Mononuclear cell (primary cell): ENCODE measurements at regions not wholly inside any gene's neighbourhood (a gene's known extent, or its start where the extent isn't known, plus 50 kb on each side); places are given as distances from the start of the nearest gene placed in this dataset.
"Not testable (repeated sequence)": the region's sequence is repeated elsewhere in the genome, so short reads cannot be mapped to it uniquely, and the experiment has no call there.

ENCODE experiments used
- H3K27me3 ChIP-seq: 2 replicates; pipeline ENCODE4 v1.6.0; 2011; ENCODE audit warnings: low read length, control low read depth; ENCODE audit not compliant: insufficient read depth
- H3K4me1 ChIP-seq: 2 replicates; pipeline ENCODE4 v1.5.1; 2011; ENCODE audit warnings: mild to moderate bottlenecking, low read length, control low read depth; ENCODE audit not compliant: insufficient read depth
- H3K4me3 ChIP-seq: 2 replicates; pipeline ENCODE4 v1.5.1; 2011; ENCODE audit warnings: mild to moderate bottlenecking, low read length, moderate library complexity
- H3K9me3 ChIP-seq: 2 replicates; pipeline ENCODE4 v1.5.1; 2011; ENCODE audit warnings: low read depth, mild to moderate bottlenecking, control low read depth, low read length

DNA sequence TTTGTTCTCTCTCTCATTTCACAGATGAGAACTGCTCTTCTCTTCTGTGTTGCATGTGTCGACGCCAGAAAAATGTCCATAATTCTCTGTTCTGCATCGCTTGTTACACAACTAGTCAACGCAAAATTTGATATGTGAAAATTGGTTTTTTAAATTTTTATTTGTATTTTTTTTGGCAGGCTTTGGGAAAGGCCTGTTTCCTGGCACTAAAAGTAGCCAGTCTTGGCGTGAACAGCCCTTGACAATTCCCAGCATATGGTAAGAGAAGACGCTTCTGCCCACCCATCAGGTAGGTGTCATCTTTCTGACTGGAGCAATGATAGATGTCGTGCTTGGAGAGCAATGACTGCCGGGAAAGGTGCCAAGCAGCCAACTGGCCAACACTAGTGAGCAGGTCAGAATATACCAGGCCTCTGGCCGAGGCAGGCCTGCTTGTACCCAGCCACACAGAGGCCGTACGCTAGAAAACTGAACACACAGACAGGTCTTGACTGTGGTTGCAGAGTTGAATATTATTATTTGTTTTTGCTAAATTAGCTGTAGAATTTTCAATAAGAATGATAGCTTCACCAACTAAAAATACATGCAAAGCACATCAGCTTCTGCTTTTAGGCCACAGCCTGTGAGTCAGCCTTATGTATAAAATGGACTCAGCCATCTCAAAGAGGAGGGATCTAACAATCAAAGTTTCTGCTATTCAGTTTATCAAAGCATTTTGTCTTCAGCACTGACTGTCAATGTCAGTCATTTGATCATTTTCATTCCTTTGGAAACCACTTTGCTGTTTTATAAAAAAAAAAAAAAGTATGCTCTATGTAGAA lies 837.5 kb downstream of the MCTP2 start:
- H3K9me3 ChIP-seq = no peaks in the 10 kb centered on the region
- no peak overlapping the region for H3K4me3 ChIP-seq
- H3K4me1 ChIP-seq = no peaks in the 10 kb centered on the region
- H3K27me3 ChIP-seq = no peaks in the 10 kb centered on the region

DNA sequence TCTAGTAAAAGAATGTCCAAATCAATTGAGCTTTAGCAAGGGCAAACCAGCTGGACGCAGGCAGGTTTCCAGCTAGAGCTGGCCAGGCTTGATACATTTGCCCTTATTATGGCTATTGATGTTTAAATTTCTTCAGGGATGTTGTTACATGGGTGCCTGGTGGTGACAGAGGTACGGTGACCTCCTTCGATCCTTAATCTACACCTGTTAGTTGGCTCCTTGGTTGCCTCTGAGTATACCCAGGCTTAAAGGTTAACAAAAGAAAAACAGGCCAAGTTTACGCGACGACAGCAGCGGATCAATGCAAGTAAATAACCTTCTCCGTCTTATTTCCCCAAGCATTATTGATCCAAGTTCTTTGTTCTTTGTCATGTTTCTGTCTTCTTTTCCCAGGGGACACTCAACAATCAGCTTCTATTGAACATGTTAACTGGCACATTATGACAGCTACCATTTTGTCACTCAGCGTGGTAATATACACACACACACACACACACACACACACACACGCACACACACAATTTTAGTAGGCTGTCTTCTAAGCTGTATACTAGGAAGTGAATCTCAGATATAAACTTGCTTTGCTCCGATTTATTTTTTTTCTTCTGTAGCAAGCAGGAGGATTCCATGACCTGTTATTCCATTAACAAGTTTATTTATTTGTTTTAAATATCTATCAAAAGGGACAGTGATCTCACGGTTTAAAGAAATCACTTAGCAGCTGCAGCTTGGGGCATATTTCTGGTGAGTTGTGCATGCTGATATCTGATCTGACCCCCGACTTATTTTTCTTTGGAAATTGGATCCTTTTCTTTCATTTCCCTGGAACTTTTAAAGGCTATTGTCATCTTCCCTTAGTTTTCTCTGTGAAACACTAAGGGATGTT lies 844.7 kb downstream of the MCTP2 start:
- H3K4me3 ChIP-seq = no peak overlapping the region
- H3K9me3 ChIP-seq = no peaks in the 10 kb centered on the region
- no peaks in the 10 kb centered on the region for H3K4me1 ChIP-seq
- H3K27me3 ChIP-seq = no peaks in the 10 kb centered on the region

DNA sequence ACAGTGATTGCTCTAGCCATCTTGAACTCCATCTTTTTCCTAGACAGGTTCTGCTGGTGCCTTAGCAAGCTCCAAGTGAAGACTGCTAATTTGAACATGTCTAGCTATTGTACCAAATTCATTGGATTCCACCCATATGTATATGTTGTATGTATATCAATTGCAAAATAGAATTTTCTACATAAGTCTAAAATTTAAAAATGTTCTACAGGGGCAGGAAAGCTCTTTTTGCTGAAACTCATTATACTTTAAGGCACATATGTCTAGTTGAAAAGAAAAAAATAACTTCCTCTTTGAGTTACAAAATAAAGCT lies 845.3 kb downstream of the MCTP2 start:
- H3K9me3 ChIP-seq = no peaks in the 10 kb centered on the region
- H3K27me3 ChIP-seq = no peaks in the 10 kb centered on the region
- no peaks in the 10 kb centered on the region for H3K4me1 ChIP-seq
- H3K4me3 ChIP-seq = no peak overlapping the region

GRCh38 chr15:95078003-95078402 lies 846.6 kb downstream of the MCTP2 start:
- no peak overlapping the region for H3K4me3 ChIP-seq
- H3K9me3 ChIP-seq = no peaks in the 10 kb centered on the region
- H3K4me1 ChIP-seq = no peaks in the 10 kb centered on the region
- no peaks in the 10 kb centered on the region for H3K27me3 ChIP-seq

DNA sequence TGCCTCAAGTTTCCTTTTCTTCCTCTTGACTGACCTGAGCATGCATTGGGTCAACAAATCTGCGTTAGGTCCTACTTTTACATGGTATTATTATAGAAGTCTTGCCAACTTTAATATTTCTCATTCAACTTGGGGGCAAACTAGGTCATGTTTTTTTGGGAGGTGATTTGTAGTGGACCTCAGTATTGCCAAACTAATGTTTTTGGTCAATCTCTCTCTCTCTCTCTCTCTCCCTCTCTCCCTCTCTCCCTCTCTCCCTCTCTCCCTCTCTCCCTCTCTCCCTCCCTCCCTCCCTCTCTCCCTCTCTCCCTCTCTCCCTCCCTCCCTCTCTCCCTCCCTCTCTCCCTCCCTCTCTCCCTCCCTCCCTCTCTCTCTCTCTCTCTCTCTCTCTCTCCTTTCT lies 848.9 kb downstream of the MCTP2 start:
- not testable (repeated sequence) for H3K9me3 ChIP-seq, H3K4me1 ChIP-seq, H3K4me3 ChIP-seq, H3K27me3 ChIP-seq

- Histone ChIP-seq H3K4me3 (no peak overlapping the region), H3K4me1 (no peaks in the 10 kb centered on the region), H3K9me3 (no peaks in the 10 kb centered on the region), H3K27me3 (no peaks in the 10 kb centered on the region)
These were observed 853.7 kb downstream of the MCTP2 start for GRCh38 chr15:95085056-95085455.

GRCh38 chr15:95086531-95087252 lies 855.3 kb downstream of the MCTP2 start:
- no peaks in the 10 kb centered on the region for H3K9me3 ChIP-seq
- no peaks in the 10 kb centered on the region for H3K4me1 ChIP-seq
- no peak overlapping the region for H3K4me3 ChIP-seq
- H3K27me3 ChIP-seq = no peaks in the 10 kb centered on the region

DNA sequence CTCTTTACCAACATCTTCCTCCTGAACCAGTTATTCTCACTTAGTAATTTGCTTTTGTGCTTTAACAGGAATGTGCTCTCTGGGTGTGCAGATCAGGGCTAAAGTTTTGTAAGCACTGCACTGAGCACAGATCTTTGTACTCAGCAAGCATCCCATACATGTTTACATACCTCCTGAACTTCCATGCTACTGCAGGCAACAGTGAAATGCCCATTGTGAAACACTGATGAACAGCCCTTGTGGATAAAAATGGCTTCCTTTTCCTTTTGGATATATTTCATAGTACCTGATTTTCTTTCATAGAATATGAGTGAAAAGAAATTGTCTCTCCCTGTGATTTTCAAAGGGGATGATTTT lies 855.9 kb downstream of the MCTP2 start:
- Histone ChIP-seq H3K9me3 (no peaks in the 10 kb centered on the region), H3K27me3 (no peaks in the 10 kb centered on the region), H3K4me3 (no peak overlapping the region), H3K4me1 (no peaks in the 10 kb centered on the region)

DNA sequence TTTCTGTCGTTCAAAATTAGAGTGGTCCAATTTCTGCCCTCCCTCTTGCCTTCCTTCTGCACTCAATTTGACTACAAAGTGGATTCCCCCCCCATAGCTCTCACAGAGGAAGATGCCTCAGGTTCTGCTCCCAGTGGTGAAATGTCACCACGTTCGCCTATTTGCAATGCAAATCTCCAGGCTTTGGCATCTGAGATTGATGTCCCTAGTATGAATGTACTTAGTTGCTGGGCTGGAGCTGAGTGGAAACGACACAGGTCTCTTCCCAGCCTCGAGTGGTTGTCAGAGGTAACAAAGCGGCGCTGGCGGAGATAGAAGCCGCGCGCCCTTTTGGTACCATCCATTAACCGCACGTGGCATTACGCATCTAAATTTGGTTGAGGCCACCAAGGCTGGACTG lies 860.1 kb downstream of the MCTP2 start:
- no peak overlapping the region for H3K4me3 ChIP-seq
- H3K27me3 ChIP-seq = no peaks in the 10 kb centered on the region
- no peaks in the 10 kb centered on the region for H3K9me3 ChIP-seq
- H3K4me1 ChIP-seq = no peaks in the 10 kb centered on the region

DNA sequence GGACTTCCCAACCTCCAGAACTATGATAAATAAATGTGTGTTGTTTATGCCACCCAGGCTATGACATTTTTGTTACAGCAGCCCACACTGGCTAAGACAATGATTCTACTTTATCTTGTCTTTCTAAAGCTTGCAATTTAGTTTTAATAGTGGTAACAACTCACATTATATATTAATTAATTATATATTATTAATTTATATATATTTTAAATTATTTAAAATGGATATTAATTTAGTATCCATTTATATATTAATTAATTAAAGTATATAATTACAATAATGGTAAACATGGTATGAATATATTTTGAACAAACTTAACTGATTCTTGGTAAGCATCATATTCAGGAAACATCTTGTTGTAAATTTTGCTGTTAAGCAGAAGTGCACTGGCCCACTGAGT lies 863.9 kb downstream of the MCTP2 start:
- no peaks in the 10 kb centered on the region for H3K9me3 ChIP-seq
- H3K4me3 ChIP-seq = no peak overlapping the region

DNA sequence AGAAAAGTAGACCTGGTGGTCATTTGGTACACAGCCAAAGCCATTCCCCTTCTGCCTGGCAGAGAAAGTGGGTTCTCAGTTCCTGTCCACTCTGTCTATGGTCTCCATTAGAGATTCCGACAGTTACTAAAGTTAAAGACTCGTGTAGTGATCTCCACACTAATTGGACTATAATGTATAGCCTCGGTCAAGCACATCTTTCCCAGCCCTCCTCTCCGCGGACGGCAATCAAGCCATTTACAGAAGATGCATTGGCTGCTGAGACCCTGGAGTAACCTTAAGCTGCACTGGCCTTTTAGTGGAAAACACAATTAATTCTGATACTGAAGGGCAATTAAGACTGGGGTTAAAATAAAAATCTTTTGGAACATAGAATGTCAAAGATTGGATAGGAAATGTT lies 865.3 kb downstream of the MCTP2 start:
- no peak overlapping the region for H3K4me3 ChIP-seq
- no peaks in the 10 kb centered on the region for H3K4me1 ChIP-seq
- H3K9me3 ChIP-seq = no peaks in the 10 kb centered on the region
- H3K27me3 ChIP-seq = no peaks in the 10 kb centered on the region

More for the DNA sequence above, 863.9 kb downstream of the MCTP2 start:
- Histone ChIP-seq H3K4me1 (no peaks in the 10 kb centered on the region), H3K27me3 (no peaks in the 10 kb centered on the region)

GRCh38 chr15:95097361-95097760 lies 866.0 kb downstream of the MCTP2 start:
- no peaks in the 10 kb centered on the region for H3K27me3 ChIP-seq
- H3K9me3 ChIP-seq = no peaks in the 10 kb centered on the region
- no peaks in the 10 kb centered on the region for H3K4me1 ChIP-seq
- H3K4me3 ChIP-seq = no peak overlapping the region

DNA sequence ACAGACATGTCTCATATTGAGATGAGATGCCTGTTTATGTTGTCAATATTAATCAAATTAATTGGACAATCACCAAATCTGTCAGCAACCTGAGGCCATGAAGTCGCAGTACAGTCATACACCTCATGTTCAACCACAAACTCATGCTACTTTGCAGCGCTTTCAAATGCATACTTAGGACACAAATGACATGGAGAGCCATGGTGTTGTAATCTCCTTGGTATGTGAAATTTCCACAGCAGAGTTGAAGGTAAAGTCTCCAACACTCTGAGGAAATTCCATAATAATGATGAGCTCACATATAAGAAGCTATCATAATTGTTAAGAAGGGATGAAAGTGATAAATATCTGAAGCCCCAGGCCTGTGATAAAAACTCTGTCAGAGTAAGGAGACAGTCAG lies 873.9 kb downstream of the MCTP2 start:
- H3K9me3 ChIP-seq = no peaks in the 10 kb centered on the region
- no peaks in the 10 kb centered on the region for H3K4me1 ChIP-seq
- no peaks in the 10 kb centered on the region for H3K27me3 ChIP-seq
- no peak overlapping the region for H3K4me3 ChIP-seq

- H3K27me3 ChIP-seq = no peaks in the 10 kb centered on the region
- H3K9me3 ChIP-seq = no peaks in the 10 kb centered on the region
- no peaks in the 10 kb centered on the region for H3K4me1 ChIP-seq
- H3K4me3 ChIP-seq = no peak overlapping the region
These were observed 875.4 kb downstream of the MCTP2 start for GRCh38 chr15:95106801-95107200.

GRCh38 chr15:95108673-95109072 lies 877.3 kb downstream of the MCTP2 start:
- no peaks in the 10 kb centered on the region for H3K27me3 ChIP-seq
- no peak overlapping the region for H3K4me3 ChIP-seq
- H3K9me3 ChIP-seq = no peaks in the 10 kb centered on the region
- H3K4me1 ChIP-seq = no peaks in the 10 kb centered on the region
